ENCODE measurements at regions not wholly inside any gene's neighbourhood (a gene's known extent, or its start where the extent isn't known, plus 50 kb on each side); places are given as distances from the start of the nearest gene placed in this dataset.

- Histone ChIP-seq H4K20me1 (replicated peaks; ENCODE audit: control insufficient read depth, extremely low read depth, insufficient read depth, low read length) (no peaks in the 10 kb centered on the region), H3K4me1 (ENCODE audit: control insufficient read depth, extremely low read depth, insufficient read depth, low read length) (no peaks in the 10 kb centered on the region), H2AFZ (ENCODE audit: low read depth, low read length) (no peak overlapping the region), H3K9ac (replicated peaks; ENCODE audit: extremely low read depth, insufficient read depth, low read length) (no peak overlapping the region), H3K9me1 (replicated peaks; ENCODE audit: control insufficient read depth, extremely low read depth, insufficient read depth, low read length) (no peaks in the 10 kb centered on the region), H3K9me3 (replicated peaks; ENCODE audit: control insufficient read depth, insufficient read depth, low read length) (no peaks in the 10 kb centered on the region), H3K4me2 (ENCODE audit: insufficient read depth, low read length) (no peak overlapping the region), H3K79me2 (ENCODE audit: control insufficient read depth, insufficient read depth, low read length) (no peaks in the 10 kb centered on the region), H3K27ac (ENCODE audit: insufficient read depth, low read depth, low read length) (no peak overlapping the region), H3K36me3 (ENCODE audit: control insufficient read depth in 2 of 2, extremely low read depth in 1 of 2, insufficient read depth in 2 of 2, low read length in 2 of 2) (no peaks in the 10 kb centered on the region), H3K4me3 (replicated peaks in 1 of 3; ENCODE audit: insufficient read depth in 1 of 3, low read depth in 1 of 3, low read length in 3 of 3) (no peak overlapping the region), H3K27me3 (ENCODE audit: control insufficient read depth in 2 of 2, insufficient read depth in 2 of 2, low read length in 2 of 2) (no peaks in the 10 kb centered on the region)
- ChIA-PET CTCF (no interaction called here), POLR2A (no interaction called here)
- no peak for DNase-seq (ENCODE audit: low read depth, low spot score)
- dilution Hi-C loops (cut with MboI; ENCODE audit: extremely low pct_ligation_motif_present, low sequenced_read_pairs), result no loop called here
- BruUV-seq (replicated peaks), result no TSS peak
- TF ChIP-seq JUN (IDR thresholded peaks at IDR 0.05; ENCODE audit: borderline replicate concordance, insufficient read depth, insufficient read length, low read depth) (no peak), EZH2 (IDR thresholded peaks at IDR 0.05; ENCODE audit: borderline replicate concordance, low read depth, low read length, severe bottlenecking) (no peak), POLR2A (IDR thresholded peaks at IDR 0.05; ENCODE audit: low read depth, low read length) (no peak), POLR2AphosphoS5 (IDR thresholded peaks at IDR 0.05; ENCODE audit: insufficient read depth, low read depth, low read length) (no peak), MAX (IDR thresholded peaks at IDR 0.05; ENCODE audit: insufficient read depth, insufficient read length) (no peak), FOS (IDR thresholded peaks at IDR 0.05; ENCODE audit: borderline replicate concordance, insufficient read depth, low read length) (no peak)
- TF ChIP-seq, protein P1, sequence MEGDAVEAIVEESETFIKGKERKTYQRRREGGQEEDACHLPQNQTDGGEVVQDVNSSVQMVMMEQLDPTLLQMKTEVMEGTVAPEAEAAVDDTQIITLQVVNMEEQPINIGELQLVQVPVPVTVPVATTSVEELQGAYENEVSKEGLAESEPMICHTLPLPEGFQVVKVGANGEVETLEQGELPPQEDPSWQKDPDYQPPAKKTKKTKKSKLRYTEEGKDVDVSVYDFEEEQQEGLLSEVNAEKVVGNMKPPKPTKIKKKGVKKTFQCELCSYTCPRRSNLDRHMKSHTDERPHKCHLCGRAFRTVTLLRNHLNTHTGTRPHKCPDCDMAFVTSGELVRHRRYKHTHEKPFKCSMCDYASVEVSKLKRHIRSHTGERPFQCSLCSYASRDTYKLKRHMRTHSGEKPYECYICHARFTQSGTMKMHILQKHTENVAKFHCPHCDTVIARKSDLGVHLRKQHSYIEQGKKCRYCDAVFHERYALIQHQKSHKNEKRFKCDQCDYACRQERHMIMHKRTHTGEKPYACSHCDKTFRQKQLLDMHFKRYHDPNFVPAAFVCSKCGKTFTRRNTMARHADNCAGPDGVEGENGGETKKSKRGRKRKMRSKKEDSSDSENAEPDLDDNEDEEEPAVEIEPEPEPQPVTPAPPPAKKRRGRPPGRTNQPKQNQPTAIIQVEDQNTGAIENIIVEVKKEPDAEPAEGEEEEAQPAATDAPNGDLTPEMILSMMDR (IDR thresholded peaks at IDR 0.05; ENCODE audit: extremely low read depth in 1 of 2, insufficient read depth in 1 of 2, low read depth in 1 of 2, low read length in 2 of 2), result no peak
- FAIRE-seq, result no peak
- intact Hi-C loops (cut with micrococcal nuclease), result no loop called here
Measured at GRCh38 chr7:96605045-96605716, 104.5 kb downstream of the SEM1 start.
